Activated T-helper 2 cell treated with anti-CD3 and anti-CD28 coated beads, Interferon-gamma antibody, Interleukin-2, Interleukin-4, amounts not matched to agents 10 μg/mL and 5 μg/mL and 100 μg/mL, durations not matched to agents 14 hours and 24 hours and 36 hours (primary cell): ENCODE measurements at regions not wholly inside any gene's neighbourhood (a gene's known extent, or its start where the extent isn't known, plus 50 kb on each side); places are given as distances from the start of the nearest gene placed in this dataset.

Experiments
- DNase-seq: peaks from one replicate; pipeline ENCODE4 v3.0.0; 2021; ENCODE audit warnings: low spot score
- H3K27ac Mint-ChIP-seq: one replicate; pipeline ENCODE4 v1.8.0; 2021; ENCODE audit warnings: mixed read lengths
- H3K27me3 Mint-ChIP-seq: one replicate; pipeline ENCODE4 v1.8.0; 2021; ENCODE audit warnings: low read depth, mixed read lengths
- H3K36me3 Mint-ChIP-seq: one replicate; pipeline ENCODE4 v1.8.0; 2021; ENCODE audit warnings: low read depth, mixed read lengths
- H3K4me1 Mint-ChIP-seq: one replicate; pipeline ENCODE4 v1.8.0; 2021; ENCODE audit warnings: low read depth, mixed read lengths
- H3K4me3 Mint-ChIP-seq: one replicate; pipeline ENCODE4 v1.8.0; 2021; ENCODE audit warnings: low read depth, mild to moderate bottlenecking, moderate library complexity, mixed read lengths
- H3K9me3 Mint-ChIP-seq: one replicate; pipeline ENCODE4 v1.8.0; 2021; ENCODE audit warnings: mixed read lengths
- intact Hi-C: fragments of 100-400 bp; cut with micrococcal nuclease; formaldehyde crosslinking; loops from one replicate; pipeline ENCODE4 v1.15.1; 2023

DNA sequence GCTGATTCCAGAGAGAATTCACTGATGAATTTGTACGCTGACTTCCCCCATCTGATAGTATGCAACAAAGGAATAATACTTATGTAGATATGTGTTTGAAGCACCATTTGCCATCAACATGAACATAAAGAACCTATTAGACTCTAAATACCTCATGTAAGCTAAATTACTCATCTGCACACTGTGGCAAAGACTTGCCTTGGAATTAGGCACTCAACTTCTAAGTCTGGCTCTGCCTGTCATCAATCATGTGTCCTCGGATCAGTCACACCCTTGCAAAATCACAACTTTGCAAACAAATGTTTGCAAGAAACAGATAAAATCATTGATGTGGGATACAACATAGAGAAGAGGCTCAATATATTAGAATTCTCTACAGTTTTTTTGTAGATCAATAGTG, 169.9 kb upstream of the LDB2 start:
- intact Hi-C loops: no loop called here
- H3K9me3 Mint-ChIP-seq: no peaks in the 10 kb centered on the region
- no peak overlapping the region for H3K27ac Mint-ChIP-seq
- H3K4me3 Mint-ChIP-seq: no peak overlapping the region
- no peaks in the 10 kb centered on the region for H3K4me1 Mint-ChIP-seq
- H3K36me3 Mint-ChIP-seq: no peaks in the 10 kb centered on the region
- no peak for DNase-seq
- H3K27me3 Mint-ChIP-seq: no peaks in the 10 kb centered on the region

DNA sequence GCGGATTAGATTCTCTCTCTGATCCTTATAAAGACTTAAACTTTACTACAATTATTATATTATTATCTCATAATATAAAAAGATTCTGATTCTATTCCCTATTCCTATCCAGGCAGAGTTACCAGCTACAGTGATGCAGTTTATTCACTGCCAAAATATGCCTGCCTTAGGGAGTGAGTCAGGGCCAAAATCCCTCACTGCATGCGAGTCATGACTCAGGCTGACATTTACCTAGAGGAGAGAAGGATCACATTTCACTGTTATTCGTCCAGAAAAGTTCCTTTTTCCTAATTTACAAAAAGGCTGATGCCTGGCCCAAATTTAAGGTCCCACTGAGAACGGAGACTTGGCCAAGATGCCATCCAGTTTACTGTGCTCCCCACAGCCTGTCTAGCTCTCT, 168.5 kb upstream of the LDB2 start:
- Mint-ChIP-seq H3K36me3 (no peaks in the 10 kb centered on the region), H3K4me1 (no peaks in the 10 kb centered on the region), H3K4me3 (no peak overlapping the region), H3K27me3 (no peaks in the 10 kb centered on the region), H3K9me3 (no peaks in the 10 kb centered on the region), H3K27ac (no peak overlapping the region)
- DNase-seq: no peak
- intact Hi-C loops: no loop called here

DNA sequence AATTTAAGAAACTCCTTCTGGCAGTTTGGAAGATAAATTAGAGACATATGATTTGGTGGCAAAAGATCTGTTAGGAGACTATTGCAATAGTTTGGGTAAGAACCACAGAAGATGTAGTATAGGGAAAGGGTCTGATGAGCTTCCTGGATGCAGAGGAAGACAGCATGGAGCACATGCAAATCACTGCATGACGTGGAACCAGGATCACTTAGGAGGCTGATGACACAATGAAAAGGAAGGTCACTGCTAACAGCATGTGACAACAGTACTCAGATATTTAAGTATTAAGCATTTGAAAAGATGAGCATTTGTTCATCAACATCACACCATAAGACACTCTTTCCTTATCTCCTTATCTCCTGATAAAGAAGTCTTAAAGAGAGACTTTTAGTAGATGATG, 167.8 kb upstream of the LDB2 start:
- Mint-ChIP-seq H3K9me3 (peaks cover 4% of the 10 kb centered on the region), H3K4me1 (no peaks in the 10 kb centered on the region), H3K27me3 (no peaks in the 10 kb centered on the region), H3K36me3 (no peaks in the 10 kb centered on the region), H3K4me3 (no peak overlapping the region), H3K27ac (no peak overlapping the region)
- intact Hi-C loops: no loop called here
- no peak for DNase-seq

DNA sequence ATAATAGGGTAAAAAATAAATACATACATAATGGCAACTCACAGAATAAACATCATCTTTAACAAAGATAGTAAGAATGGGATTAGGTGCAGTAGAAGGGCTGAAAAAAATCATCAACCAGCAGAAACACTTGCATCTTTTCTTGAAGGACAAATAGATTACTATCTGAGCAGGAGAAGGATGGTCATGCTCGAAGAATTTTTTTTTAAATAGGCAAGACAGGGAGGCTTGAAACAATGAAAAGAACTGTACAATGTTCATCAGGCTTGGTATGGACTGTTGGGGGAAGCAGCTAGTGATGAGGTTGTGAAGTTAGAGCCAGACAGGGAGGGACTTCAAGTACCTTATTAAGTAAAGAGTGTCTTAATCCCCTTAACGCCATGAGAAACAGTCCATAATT, 167.4 kb upstream of the LDB2 start:
- Mint-ChIP-seq H3K27me3 (no peaks in the 10 kb centered on the region), H3K4me3 (no peak overlapping the region), H3K27ac (no peak overlapping the region), H3K36me3 (no peaks in the 10 kb centered on the region), H3K4me1 (no peaks in the 10 kb centered on the region), H3K9me3 (peaks cover 4% of the 10 kb centered on the region)
- DNase-seq: no peak
- intact Hi-C loops: no loop called here

DNA sequence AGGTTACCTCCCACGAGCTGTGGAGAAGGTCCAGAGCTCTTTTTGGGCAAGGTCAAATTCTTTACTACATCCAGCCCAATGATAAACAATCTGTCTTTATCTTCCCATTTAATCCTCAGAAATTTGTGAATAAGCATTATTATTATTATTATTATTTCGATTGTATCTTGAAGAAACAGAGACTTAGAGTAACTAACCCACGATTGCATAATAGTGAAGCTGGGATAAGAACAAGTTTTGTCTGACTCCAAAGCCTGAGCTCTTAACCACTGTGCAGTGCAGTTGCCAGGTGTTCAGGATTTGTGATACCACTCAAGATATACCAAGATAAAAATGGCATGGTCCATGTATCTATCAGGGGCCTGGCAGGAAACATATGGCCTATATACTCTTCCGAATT, 166.5 kb upstream of the LDB2 start:
- H3K27ac Mint-ChIP-seq: no peak overlapping the region
- H3K9me3 Mint-ChIP-seq: peaks cover 4% of the 10 kb centered on the region
- no peaks in the 10 kb centered on the region for H3K36me3 Mint-ChIP-seq
- DNase-seq: no peak
- no peak overlapping the region for H3K4me3 Mint-ChIP-seq
- H3K27me3 Mint-ChIP-seq: no peaks in the 10 kb centered on the region
- H3K4me1 Mint-ChIP-seq: no peaks in the 10 kb centered on the region
- intact Hi-C loops: no loop called here

DNA sequence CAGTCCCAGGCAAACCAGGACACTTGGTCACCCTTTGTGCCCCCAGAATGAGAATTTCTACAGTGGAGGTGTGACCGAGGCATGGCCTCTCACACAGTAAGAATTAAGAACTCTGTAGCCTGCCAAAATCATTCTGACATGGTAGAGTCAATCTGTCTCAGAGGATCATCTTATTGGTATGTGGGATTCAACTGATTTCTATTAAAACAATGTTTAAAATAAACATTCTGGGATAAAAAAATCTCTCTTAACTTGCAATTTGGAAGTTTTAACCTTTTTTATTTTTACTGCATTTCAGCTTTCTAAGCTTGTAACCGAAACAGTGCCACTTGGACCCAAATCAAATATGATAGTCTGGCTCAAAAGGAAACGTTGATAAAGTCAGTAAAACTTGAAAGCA, 165.4 kb upstream of the LDB2 start:
- intact Hi-C loops: no loop called here
- Mint-ChIP-seq H3K27ac (no peak overlapping the region), H3K27me3 (no peaks in the 10 kb centered on the region), H3K4me1 (no peaks in the 10 kb centered on the region), H3K4me3 (no peak overlapping the region), H3K9me3 (peaks cover 4% of the 10 kb centered on the region), H3K36me3 (no peaks in the 10 kb centered on the region)
- DNase-seq: no peak

DNA sequence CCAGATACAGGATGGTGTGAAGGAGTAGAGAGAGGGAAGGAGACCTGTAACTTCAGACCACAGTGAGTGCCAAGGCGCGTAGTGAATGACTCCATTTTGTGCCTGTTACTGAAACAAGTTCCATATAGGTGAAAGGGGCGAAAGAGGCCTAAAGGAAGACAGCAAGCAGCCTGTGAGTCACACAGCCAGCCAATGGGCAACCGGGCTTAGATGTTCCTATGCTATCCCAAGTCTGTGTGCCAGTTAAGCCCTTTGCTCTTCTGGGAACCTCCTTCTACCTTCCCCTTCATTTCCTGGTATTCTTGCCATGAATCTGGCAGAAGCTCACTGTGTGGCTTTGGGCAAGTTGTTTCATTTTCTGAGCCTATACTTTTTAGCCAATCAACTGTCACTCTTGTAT, 161.8 kb upstream of the LDB2 start:
- H3K4me3 Mint-ChIP-seq: no peak overlapping the region
- H3K27ac Mint-ChIP-seq: no peak overlapping the region
- DNase-seq: no peak
- H3K36me3 Mint-ChIP-seq: no peaks in the 10 kb centered on the region
- H3K9me3 Mint-ChIP-seq: peaks cover 4% of the 10 kb centered on the region
- no peaks in the 10 kb centered on the region for H3K4me1 Mint-ChIP-seq
- intact Hi-C loops: no loop called here
- H3K27me3 Mint-ChIP-seq: no peaks in the 10 kb centered on the region

DNA sequence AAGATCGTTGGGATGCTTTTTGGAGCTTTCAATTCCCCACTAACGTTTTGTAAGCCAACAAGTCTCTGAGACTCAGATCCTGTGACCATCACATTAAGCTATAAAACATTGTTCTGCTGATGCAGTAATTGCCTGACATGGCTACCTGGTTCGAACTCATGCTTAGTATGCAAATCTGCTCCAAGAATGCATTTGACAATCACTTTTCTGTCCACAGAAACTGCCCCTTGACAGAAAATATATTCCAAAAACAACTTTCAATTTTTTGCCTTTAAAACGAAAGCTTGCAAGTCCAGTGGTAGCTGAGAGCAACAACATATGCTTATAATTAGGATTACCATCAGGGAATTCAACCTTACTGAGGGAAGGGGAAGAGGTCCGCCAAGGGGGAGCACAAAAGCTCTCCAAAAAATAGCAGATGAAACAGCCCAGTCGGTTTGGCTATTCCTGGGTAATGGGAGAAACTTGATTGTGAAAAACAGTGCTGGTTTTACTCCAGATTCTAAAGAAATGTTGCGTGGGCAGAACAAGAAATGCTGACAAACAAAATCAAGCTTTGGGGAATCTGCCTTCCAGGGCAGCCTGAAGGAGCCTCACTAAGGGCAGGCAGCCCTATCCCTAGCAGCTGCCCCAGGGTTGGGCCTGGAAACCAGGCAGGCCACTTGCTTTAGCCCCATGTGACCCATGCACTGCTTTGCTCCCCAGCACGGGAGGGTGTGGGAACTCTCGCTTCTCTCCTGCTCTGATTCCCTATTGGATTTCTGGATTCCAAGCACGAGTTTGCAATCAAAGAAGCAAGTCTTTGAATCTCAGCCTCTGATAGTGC, 160.7 kb upstream of the LDB2 start:
- Mint-ChIP-seq H3K27me3 (no peaks in the 10 kb centered on the region), H3K4me3 (no peak overlapping the region), H3K36me3 (no peaks in the 10 kb centered on the region), H3K4me1 (no peaks in the 10 kb centered on the region), H3K27ac (no peak overlapping the region), H3K9me3 (peaks cover 4% of the 10 kb centered on the region)
- no peak for DNase-seq
- intact Hi-C loops: no loop called here

DNA sequence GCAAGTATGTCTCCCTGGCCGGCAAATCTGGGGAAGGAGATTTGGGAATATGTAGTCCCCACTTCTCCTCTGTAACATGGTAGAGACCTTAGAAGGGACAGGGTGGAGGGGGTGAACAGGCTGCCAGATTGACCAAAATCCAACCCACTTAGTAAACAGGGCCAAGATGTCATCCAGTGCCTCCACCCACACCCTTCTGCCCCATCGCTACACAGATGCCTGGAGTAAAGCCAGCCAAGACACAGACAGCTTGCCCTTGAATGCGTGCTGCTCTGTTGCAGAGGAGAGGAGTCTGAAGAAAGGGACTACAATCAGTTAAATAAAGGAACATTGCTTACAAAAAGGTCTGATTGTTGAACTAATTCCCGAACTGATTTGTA, 160.1 kb upstream of the LDB2 start:
- H3K27ac Mint-ChIP-seq: no peak overlapping the region
- no peaks in the 10 kb centered on the region for H3K27me3 Mint-ChIP-seq
- H3K9me3 Mint-ChIP-seq: peaks cover 4% of the 10 kb centered on the region
- H3K4me3 Mint-ChIP-seq: no peak overlapping the region
- no peaks in the 10 kb centered on the region for H3K36me3 Mint-ChIP-seq
- intact Hi-C loops: no loop called here
- no peaks in the 10 kb centered on the region for H3K4me1 Mint-ChIP-seq
- DNase-seq: no peak

DNA sequence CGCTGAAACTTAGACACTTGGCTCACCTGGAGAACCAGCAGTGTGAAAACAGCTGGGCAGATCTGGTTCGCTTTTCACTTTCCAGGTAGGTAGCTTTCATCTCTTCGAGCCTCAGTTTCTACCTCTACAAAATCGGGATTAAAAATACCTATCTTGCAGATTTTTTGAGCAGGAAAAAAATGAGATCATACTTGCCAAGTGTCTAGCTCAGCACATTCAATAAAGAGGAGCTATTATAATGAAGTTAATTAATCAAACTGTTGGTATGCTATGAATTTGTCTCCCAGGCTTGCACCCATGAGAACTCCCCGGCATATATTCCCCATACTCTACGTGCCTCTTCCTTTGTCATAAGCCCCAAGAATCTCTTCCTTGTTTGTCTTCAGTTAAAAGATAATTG, 158.6 kb upstream of the LDB2 start:
- Mint-ChIP-seq H3K36me3 (no peaks in the 10 kb centered on the region), H3K9me3 (peaks cover 4% of the 10 kb centered on the region), H3K4me1 (no peaks in the 10 kb centered on the region), H3K27me3 (no peaks in the 10 kb centered on the region), H3K27ac (no peak overlapping the region), H3K4me3 (no peak overlapping the region)
- intact Hi-C loops: no loop called here
- no peak for DNase-seq

DNA sequence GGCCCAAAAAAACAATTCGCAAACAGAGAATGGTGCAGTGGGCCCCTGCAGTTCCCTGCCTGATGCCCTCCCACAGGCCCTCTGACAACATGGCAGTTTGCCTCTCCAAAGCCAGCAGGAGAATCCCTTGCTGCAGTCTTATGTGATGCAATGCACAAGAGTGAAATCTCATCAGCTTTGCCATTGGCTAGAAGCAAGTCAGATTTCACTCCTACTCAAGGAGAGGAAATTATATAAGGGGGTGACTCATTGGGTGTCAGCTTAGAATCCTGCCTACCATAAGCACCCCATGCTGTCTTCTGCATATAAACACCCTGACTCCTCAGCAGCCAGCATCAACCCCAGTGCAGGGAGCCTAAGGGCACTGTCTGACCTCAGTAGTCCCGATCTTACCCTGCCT, 157.3 kb upstream of the LDB2 start:
- no peak overlapping the region for H3K4me3 Mint-ChIP-seq
- H3K4me1 Mint-ChIP-seq: no peaks in the 10 kb centered on the region
- no peaks in the 10 kb centered on the region for H3K9me3 Mint-ChIP-seq
- H3K27me3 Mint-ChIP-seq: no peaks in the 10 kb centered on the region
- intact Hi-C loops: no loop called here
- no peak overlapping the region for H3K27ac Mint-ChIP-seq
- DNase-seq: no peak
- no peaks in the 10 kb centered on the region for H3K36me3 Mint-ChIP-seq

DNA sequence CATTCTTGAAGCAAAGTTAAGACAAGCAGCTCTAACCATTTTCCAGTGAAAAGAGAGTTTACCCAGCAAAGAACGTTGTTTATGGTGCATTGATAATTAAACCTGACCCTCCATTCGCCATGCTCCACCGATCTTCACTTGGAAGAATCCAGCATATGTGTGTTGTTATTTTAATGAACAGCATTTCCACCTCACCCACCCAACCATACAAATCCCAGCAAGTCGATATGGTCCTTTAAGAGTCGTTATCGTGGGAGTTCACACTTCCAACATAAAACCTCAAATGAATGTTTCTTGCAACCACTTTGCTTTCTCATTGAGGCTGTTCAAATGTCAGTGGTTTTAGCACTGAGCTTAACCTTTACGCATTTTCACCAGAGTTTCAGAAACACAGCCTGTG, 147.4 kb upstream of the LDB2 start:
- intact Hi-C loops: no loop called here
- Mint-ChIP-seq H3K27ac (no peak overlapping the region), H3K27me3 (no peaks in the 10 kb centered on the region), H3K9me3 (no peaks in the 10 kb centered on the region), H3K36me3 (no peaks in the 10 kb centered on the region), H3K4me3 (no peak overlapping the region), H3K4me1 (no peaks in the 10 kb centered on the region)
- no peak for DNase-seq

DNA sequence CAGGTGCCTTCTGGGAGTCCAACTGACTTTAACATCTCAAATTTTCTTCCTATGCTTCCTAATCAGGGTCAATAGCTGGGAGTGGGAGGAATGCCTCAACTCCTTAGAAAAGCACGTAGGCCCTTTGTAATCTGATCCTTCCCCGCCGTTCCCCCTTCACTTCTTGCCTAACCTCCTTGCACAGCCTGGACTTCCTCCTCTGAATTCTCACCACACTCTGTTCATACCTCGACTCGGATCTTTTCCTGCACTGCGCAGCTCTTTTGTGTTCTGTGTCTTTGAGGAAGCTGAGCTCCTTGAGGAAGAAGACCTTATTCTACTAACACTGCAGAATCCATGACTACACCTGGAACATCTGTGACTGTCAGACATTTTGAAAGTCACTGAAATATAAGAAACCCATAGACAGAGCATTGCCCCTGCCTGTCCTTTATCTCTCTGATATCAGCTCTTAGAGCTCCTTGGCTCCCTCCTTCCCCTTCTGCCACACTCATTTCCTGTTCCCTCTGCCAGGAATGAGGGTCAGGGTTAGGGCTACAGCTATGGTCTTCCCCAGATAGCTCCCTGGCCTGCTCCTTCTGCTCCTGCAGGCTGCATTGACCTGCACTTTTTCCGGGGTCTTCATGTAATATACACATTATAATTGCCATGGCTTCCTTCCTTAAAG, 140.2 kb upstream of the LDB2 start:
- Mint-ChIP-seq H3K4me1 (no peaks in the 10 kb centered on the region), H3K27ac (no peak overlapping the region), H3K4me3 (no peak overlapping the region), H3K36me3 (no peaks in the 10 kb centered on the region), H3K9me3 (no peaks in the 10 kb centered on the region), H3K27me3 (no peaks in the 10 kb centered on the region)
- no peak for DNase-seq
- intact Hi-C loops: no loop called here
